A549 (cell line): ENCODE measurements at regions not wholly inside any gene's neighbourhood (a gene's known extent, or its start where the extent isn't known, plus 50 kb on each side); places are given as distances from the start of the nearest gene placed in this dataset.
A peak's percentile ranks its signal among the peaks of the same experiment; 100 is the strongest.

ENCODE experiments used
- ATAC-seq, 2 experiments: fragments of 200-7000 bp in 1 of 2; fragments of >200 bp in 1 of 2; cut with Nextera tagmentation in 1 of 2; cut with Tn5 transposase in 1 of 2; 3 replicates each; pipeline versions ENCODE4 v1.8.0 to v1.9.1; 2018 to 2020; ENCODE audit warnings: mild to moderate bottlenecking in 1 of 2, moderate library complexity in 1 of 2
- CTCF ChIA-PET: fragments of 300-600 bp; sonication (Branson Sonifier 250); formaldehyde crosslinking; extraction: SDS; loops from one replicate; lab custom pipeline; 2021; ENCODE audit warnings: antibody characterized with exemption, inconsistent platforms; lab: Yijun Ruan, JAX
- POLR2A ChIA-PET: fragments of 350-600 bp; formaldehyde crosslinking; extraction: SDS; loops from one replicate; lab custom pipeline; 2021; ENCODE audit warnings: antibody characterized with exemption, inconsistent platforms; lab: Yijun Ruan, JAX
- DNase-seq, 2 experiments: peaks; one replicate each; pipeline versions ENCODE4 v3.0.0 to v3.0.0-alpha.2; 2011 to 2016; ENCODE audit warnings: low read depth in 1 of 2, low spot score in 1 of 2
- FAIRE-seq: peaks from 2 replicates; lab custom pipeline; 2011; peaks lifted over from hg19 to GRCh38; lab: Jason Lieb, UNC
- H3K27ac ChIP-seq, 2 experiments: fragments of >200 bp; sonication (Bioruptor Twin); formaldehyde crosslinking; 3 replicates each; pipeline ENCODE4 v1.5.1; 2016 to 2017
- H3K4me1 ChIP-seq: fragments of >200 bp; sonication (Bioruptor Twin); formaldehyde crosslinking; 3 replicates; pipeline ENCODE4 v1.6.1; 2016
- H3K4me2 ChIP-seq: fragments of >200 bp; sonication (Bioruptor Twin); formaldehyde crosslinking; 3 replicates; pipeline ENCODE4 v1.6.1; 2016
- H3K4me3 ChIP-seq: fragments of >200 bp; sonication (Bioruptor Twin); formaldehyde crosslinking; 3 replicates; pipeline ENCODE4 v1.5.1; 2016
- H3K9me3 ChIP-seq: fragments of >200 bp; sonication (Bioruptor Twin); formaldehyde crosslinking; 3 replicates; pipeline ENCODE4 v1.6.1; 2016
- BHLHE40 ChIP-seq: IDR thresholded peaks from 2 replicates; pipeline ENCODE4 v1.6.1; 2012; ENCODE audit warnings: low read depth, low read length, inconsistent platforms
- CBX2 ChIP-seq: fragments of 200-600 bp; sonication (generic); IDR thresholded peaks from 2 replicates; pipeline ENCODE4 v1.6.1; 2016; ENCODE audit warnings: low read depth, mild to moderate bottlenecking, borderline replicate concordance
- CBX8 ChIP-seq: fragments of 200-600 bp; sonication (generic); IDR thresholded peaks from 2 replicates; pipeline ENCODE4 v1.6.1; 2016
- CHD4 ChIP-seq: fragments of 200-600 bp; sonication (generic); IDR thresholded peaks from 2 replicates; pipeline ENCODE4 v1.6.1; 2016; ENCODE audit warnings: antibody characterized with exemption, mild to moderate bottlenecking, borderline replicate concordance
- FOSL2 ChIP-seq, 2 experiments: fragments of 450-650 bp in 1 of 2; fragments of >200 bp in 1 of 2; sonication (Bioruptor Twin) in 1 of 2; formaldehyde crosslinking; IDR thresholded peaks; 2 replicates each; pipeline versions ENCODE4 v1.5.0 to v1.6.1; 2016 to 2020; ENCODE audit warnings: mild to moderate bottlenecking in 1 of 2, moderate library complexity in 1 of 2
- GATA3 ChIP-seq: IDR thresholded peaks from 2 replicates; pipeline ENCODE4 v1.6.1; 2012; ENCODE audit warnings: borderline replicate concordance
- HEYL ChIP-seq: fragments of 250-450 bp; sonication (Bioruptor Pico); IDR thresholded peaks from 2 replicates; pipeline ENCODE4 v1.8.0; 2021; ENCODE audit warnings: mild to moderate bottlenecking, moderate library complexity
- JUNB ChIP-seq: fragments of >200 bp; sonication (Bioruptor Twin); formaldehyde crosslinking; IDR thresholded peaks from 2 replicates; pipeline ENCODE4 v1.6.1; 2016
- MYC ChIP-seq: IDR thresholded peaks from 2 replicates; pipeline ENCODE4 v1.6.1; 2012; ENCODE audit warnings: mild to moderate bottlenecking, inconsistent platforms, low read length, improper control_type of control experiment, borderline replicate concordance
- PHF8 ChIP-seq: fragments of 200-600 bp; sonication (generic); IDR thresholded peaks from 2 replicates; pipeline ENCODE4 v1.6.1; 2016; ENCODE audit warnings: low read depth, mild to moderate bottlenecking, antibody characterized with exemption, moderate library complexity, borderline replicate concordance
- POLR2A ChIP-seq: IDR thresholded peaks from 2 replicates; pipeline ENCODE4 v1.6.1; 2012; ENCODE audit warnings: mild to moderate bottlenecking, low read length
- POLR2AphosphoS2 ChIP-seq: conservative IDR thresholded peaks from 2 replicates; pipeline ENCODE4 v1.6.1; 2012; ENCODE audit warnings: low read length, improper control_type of control experiment, inconsistent platforms
- RAD21 ChIP-seq, 2 experiments: fragments of >200 bp in 1 of 2; sonication (Bioruptor Twin) in 1 of 2; formaldehyde crosslinking in 1 of 2; IDR thresholded peaks in 1 of 2; conservative IDR thresholded peaks in 1 of 2; 2 replicates in 1 of 2; 3 replicates in 1 of 2; pipeline ENCODE4 v1.6.1; 2012 to 2018; ENCODE audit warnings: inconsistent platforms in 1 of 2
- RFX5 ChIP-seq: fragments of 450-650 bp; IDR thresholded peaks from 2 replicates; pipeline ENCODE4 v1.7.1; 2014; ENCODE audit warnings: antibody characterized with exemption, mild to moderate bottlenecking, moderate library complexity
- ZC3H11A ChIP-seq: fragments of 450-650 bp; IDR thresholded peaks from 2 replicates; pipeline ENCODE4 v1.6.1; 2014; ENCODE audit warnings: antibody characterized with exemption, mild to moderate bottlenecking
- WGBS: methylation state at CpG from one replicate; pipeline ENCODE4 v1.1.6; 2017; ENCODE audit errors: missing lambda C conversion rate; 5-methylcytosine and 5-hydroxymethylcytosine counted together
- TF ChIP-seq, protein P1 (sequence below): fragments of 450-650 bp; IDR thresholded peaks from 2 replicates; pipeline ENCODE4 v1.6.1; 2014; ENCODE audit warnings: antibody characterized with exemption
- TF ChIP-seq, protein P2 (sequence below): IDR thresholded peaks from 2 replicates; pipeline ENCODE4 v1.6.1; 2012
- TF ChIP-seq, protein P3 (sequence below): fragments of >200 bp; sonication (Bioruptor Twin); formaldehyde crosslinking; IDR thresholded peaks from 3 replicates; pipeline ENCODE4 v1.5.1; 2016
- TF ChIP-seq, protein P4 (sequence below): fragments of >200 bp; sonication (Bioruptor Twin); formaldehyde crosslinking; IDR thresholded peaks from 3 replicates; pipeline ENCODE4 v1.6.1; 2016
- TF ChIP-seq, protein P5 (sequence below): IDR thresholded peaks from 2 replicates; pipeline ENCODE4 v1.6.1; 2012; ENCODE audit warnings: low read depth, borderline replicate concordance

DNA sequence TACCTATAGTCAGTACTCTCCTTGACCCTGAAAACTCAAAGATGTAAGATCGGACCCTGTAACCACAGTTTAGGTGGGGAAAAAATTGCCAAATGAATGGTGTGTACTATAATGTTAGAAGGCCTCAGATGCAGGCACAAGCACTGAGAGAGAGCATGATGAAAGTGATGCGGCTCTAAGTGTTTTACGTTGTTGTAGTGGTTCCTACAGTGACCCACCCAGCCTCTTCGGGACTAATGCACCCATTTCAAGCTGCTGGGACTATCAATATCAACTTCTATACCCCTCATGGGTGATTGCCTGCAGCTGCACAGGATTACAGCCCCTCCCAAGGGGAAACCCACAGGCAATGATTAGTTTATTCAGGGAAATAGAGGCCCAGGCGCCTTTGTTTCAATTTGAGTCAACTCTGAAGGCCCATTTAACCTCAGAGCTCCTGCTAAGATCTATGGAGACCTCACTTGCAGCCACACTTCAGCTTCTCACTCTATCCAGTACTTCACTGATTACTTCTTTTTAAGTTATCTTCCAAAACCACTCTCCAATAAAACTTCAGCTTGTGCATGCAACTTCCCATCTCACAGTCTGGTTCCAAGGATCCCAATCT lies 340.7 kb downstream of the NR2F1-AS1 start:
- DNase-seq (no peak), ATAC-seq (no peak), FAIRE-seq (no peak)
- Histone ChIP-seq H3K4me3 (no peak overlapping the region), H3K27ac (no peak overlapping the region), H3K4me1 (peaks cover 18% of the 10 kb centered on the region), H3K9me3 (no peaks in the 10 kb centered on the region), H3K4me2 (no peak overlapping the region)
- no peak for TF ChIP-seq CHD4
- TF ChIP-seq RFX5 = no peak
- TF ChIP-seq CBX2 = no peak
- TF ChIP-seq CBX8 = no peak
- TF ChIP-seq FOSL2 (IDR thresholded peaks at IDR 0.05) = no peak
- no peak for TF ChIP-seq FOSL2 (CRISPR knock-in tag; IDR thresholded peaks at IDR 0.05)
- TF ChIP-seq HEYL (CRISPR knock-in tag) = no peak
- TF ChIP-seq, protein P1, sequence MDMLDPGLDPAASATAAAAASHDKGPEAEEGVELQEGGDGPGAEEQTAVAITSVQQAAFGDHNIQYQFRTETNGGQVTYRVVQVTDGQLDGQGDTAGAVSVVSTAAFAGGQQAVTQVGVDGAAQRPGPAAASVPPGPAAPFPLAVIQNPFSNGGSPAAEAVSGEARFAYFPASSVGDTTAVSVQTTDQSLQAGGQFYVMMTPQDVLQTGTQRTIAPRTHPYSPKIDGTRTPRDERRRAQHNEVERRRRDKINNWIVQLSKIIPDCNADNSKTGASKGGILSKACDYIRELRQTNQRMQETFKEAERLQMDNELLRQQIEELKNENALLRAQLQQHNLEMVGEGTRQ = no peak
- no peak for TF ChIP-seq MYC
- TF ChIP-seq, protein P2, sequence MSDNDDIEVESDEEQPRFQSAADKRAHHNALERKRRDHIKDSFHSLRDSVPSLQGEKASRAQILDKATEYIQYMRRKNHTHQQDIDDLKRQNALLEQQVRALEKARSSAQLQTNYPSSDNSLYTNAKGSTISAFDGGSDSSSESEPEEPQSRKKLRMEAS = no peak
- no peak for TF ChIP-seq ZC3H11A
- TF ChIP-seq, protein P3, sequence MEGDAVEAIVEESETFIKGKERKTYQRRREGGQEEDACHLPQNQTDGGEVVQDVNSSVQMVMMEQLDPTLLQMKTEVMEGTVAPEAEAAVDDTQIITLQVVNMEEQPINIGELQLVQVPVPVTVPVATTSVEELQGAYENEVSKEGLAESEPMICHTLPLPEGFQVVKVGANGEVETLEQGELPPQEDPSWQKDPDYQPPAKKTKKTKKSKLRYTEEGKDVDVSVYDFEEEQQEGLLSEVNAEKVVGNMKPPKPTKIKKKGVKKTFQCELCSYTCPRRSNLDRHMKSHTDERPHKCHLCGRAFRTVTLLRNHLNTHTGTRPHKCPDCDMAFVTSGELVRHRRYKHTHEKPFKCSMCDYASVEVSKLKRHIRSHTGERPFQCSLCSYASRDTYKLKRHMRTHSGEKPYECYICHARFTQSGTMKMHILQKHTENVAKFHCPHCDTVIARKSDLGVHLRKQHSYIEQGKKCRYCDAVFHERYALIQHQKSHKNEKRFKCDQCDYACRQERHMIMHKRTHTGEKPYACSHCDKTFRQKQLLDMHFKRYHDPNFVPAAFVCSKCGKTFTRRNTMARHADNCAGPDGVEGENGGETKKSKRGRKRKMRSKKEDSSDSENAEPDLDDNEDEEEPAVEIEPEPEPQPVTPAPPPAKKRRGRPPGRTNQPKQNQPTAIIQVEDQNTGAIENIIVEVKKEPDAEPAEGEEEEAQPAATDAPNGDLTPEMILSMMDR = no peak
- TF ChIP-seq, protein P4, sequence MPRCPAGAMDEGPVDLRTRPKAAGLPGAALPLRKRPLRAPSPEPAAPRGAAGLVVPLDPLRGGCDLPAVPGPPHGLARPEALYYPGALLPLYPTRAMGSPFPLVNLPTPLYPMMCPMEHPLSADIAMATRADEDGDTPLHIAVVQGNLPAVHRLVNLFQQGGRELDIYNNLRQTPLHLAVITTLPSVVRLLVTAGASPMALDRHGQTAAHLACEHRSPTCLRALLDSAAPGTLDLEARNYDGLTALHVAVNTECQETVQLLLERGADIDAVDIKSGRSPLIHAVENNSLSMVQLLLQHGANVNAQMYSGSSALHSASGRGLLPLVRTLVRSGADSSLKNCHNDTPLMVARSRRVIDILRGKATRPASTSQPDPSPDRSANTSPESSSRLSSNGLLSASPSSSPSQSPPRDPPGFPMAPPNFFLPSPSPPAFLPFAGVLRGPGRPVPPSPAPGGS = no peak
- TF ChIP-seq PHF8 = no peak
- no peak for TF ChIP-seq POLR2AphosphoS2
- no peak for TF ChIP-seq RAD21 (conservative IDR thresholded peaks at IDR 0.05 in 1 of 2, IDR thresholded peaks at IDR 0.05 in 1 of 2)
- TF ChIP-seq POLR2A = no peak
- TF ChIP-seq, protein P5, sequence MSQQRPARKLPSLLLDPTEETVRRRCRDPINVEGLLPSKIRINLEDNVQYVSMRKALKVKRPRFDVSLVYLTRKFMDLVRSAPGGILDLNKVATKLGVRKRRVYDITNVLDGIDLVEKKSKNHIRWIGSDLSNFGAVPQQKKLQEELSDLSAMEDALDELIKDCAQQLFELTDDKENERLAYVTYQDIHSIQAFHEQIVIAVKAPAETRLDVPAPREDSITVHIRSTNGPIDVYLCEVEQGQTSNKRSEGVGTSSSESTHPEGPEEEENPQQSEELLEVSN = no peak
- no peak for TF ChIP-seq JUNB
- TF ChIP-seq GATA3 = no peak
- CTCF ChIA-PET = no interaction called here
- 81% methylated on average over 5 of the region's 5 CpGs for WGBS
- POLR2A ChIA-PET = no interaction called here

DNA sequence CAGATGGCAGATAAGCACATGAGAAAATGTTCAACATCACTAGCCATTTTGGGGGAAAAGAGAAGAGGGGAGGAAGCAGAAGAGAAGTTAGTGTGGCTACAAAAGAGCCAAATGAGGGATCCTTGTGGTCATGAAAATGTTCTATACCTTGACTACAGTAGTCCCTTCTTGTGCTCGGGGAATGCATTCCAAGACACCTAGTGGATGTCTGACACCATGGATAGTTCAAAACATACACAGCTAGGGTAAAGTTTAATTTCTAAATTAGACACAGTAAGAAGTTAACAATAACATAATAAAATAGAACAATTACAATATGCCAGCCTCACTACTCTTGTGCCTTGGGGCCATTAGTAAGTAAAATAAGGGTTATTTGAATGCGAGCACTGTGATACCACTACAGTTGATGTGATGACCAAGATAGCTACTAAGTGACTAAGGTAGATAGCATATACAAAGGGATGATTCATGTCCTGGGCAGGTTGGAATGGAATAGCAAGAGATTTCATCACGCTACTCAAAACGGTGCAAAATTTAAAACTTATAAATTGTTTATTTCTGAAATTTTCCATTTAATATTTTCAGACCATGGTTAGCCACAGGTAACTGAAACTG lies 344.1 kb downstream of the NR2F1-AS1 start:
- peak overlapping the region in 1 of 2 experiments; percentile 44; a peak in 1 of 6 replicates for H3K27ac ChIP-seq
- DNase-seq (peak in 1 of 2 experiments; percentile 28), ATAC-seq (peak; percentile 68 to 78; a peak in 5 of 6 replicates), FAIRE-seq (peak; percentile 32)
- CTCF ChIA-PET = no interaction called here
- POLR2A ChIA-PET = no interaction called here
- WGBS = 61% methylated on average over 4 of the region's 4 CpGs
- H3K4me2 ChIP-seq = peak overlapping the region; percentile 27; the same call in 1 of the 3 replicates
- no peak for TF ChIP-seq BHLHE40
- no peak for TF ChIP-seq FOSL2 (IDR thresholded peaks at IDR 0.05)
- peak; percentile 49 for TF ChIP-seq FOSL2 (CRISPR knock-in tag; IDR thresholded peaks at IDR 0.05)
- H3K4me3 ChIP-seq = no peak overlapping the region
- peaks cover 24% of the 10 kb centered on the region for H3K4me1 ChIP-seq
- no peaks in the 10 kb centered on the region for H3K9me3 ChIP-seq
